ENCODE measurements at regions not wholly inside any gene's neighbourhood (a gene's known extent, or its start where the extent isn't known, plus 50 kb on each side); places are given as distances from the start of the nearest gene placed in this dataset.
"Not testable (repeated sequence)": the region's sequence is repeated elsewhere in the genome, so short reads cannot be mapped to it uniquely, and the experiment has no call there.

DNA sequence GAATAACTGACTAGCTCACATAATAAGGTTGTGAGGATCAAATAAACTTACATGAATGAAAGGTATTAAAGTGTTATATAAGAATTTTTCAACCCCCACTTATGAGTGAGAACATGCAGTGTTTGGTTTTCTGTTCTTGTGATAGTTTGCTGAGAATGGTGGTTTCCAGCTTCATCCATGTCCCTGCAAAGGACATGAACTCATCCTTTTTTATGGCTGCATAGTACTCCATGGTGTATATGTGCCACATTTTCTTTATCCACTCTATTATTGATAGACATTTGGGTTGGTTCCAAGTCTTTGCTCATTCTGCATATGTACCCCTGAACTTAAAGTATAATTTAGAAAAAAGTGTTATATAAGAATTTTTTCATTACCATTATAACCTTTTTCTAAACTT is 93.9 kb downstream of the MED10 start:
- not testable (repeated sequence) for TF ChIP-seq CTCF (IDR thresholded peaks at IDR 0.05; ENCODE audit: low read depth, low read length); POLR2A (IDR thresholded peaks at IDR 0.05; ENCODE audit: extremely low read depth, insufficient read length); MYC (IDR thresholded peaks at IDR 0.05; ENCODE audit: low read depth, low read length)
- TF ChIP-seq, protein P1, sequence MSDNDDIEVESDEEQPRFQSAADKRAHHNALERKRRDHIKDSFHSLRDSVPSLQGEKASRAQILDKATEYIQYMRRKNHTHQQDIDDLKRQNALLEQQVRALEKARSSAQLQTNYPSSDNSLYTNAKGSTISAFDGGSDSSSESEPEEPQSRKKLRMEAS (IDR thresholded peaks at IDR 0.05; ENCODE audit: low read depth, low read length): not testable (repeated sequence)

Data from NB4 (cell line).